ENCODE measurements at regions not wholly inside any gene's neighbourhood (a gene's known extent, or its start where the extent isn't known, plus 50 kb on each side); places are given as distances from the start of the nearest gene placed in this dataset.

DNA sequence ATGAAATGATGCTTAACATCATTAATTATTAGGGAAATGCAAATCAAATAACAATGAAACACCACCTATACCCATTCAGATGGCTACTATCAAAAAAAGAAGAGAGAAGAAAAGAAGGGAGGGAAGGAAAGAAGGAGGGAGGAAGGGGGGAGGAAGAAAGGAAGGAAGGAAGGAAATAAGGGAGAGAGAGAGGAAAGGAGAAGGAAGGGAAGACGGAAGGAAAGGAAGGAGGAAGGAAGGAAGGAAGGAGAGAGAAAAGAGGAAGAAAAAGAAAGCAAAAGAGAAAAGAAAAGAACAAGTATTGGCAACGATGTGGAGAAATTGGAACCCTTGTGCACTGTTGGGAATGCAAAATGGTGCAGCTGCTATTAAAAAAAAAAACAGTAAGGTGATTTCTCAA, 363.3 kb downstream of the TNS1 start:
- Histone ChIP-seq H3K79me2 (ENCODE audit: control insufficient read depth, insufficient read depth, low read length) (no peaks in the 10 kb centered on the region), H3K9ac (ENCODE audit: control insufficient read depth, insufficient read depth, low read length) (no peak overlapping the region), H3K4me1 (ENCODE audit: control insufficient read depth, insufficient read depth, low read length) (no peaks in the 10 kb centered on the region), H3K9me3 (replicated peaks; ENCODE audit: control insufficient read depth, insufficient read depth, low read length) (no peaks in the 10 kb centered on the region), H3K27me3 (replicated peaks in 1 of 2; ENCODE audit: control insufficient read depth in 2 of 2, insufficient read depth in 2 of 2, low read length in 1 of 2) (peaks cover 0 to 2% of the 10 kb centered on the region in 2 experiments; a peak in 3 of 4 replicates), H3K27ac (ENCODE audit: control insufficient read depth, insufficient read depth) (no peak overlapping the region), H4K20me1 (ENCODE audit: control insufficient read depth, insufficient read depth) (no peaks in the 10 kb centered on the region), H3K4me3 (no peak overlapping the region), H3K36me3 (ENCODE audit: control insufficient read depth in 2 of 2, insufficient read depth in 2 of 2, low read length in 1 of 2) (no peaks in the 10 kb centered on the region), H3K4me2 (ENCODE audit: control insufficient read depth, insufficient read depth) (no peak overlapping the region), H2AFZ (ENCODE audit: control insufficient read depth, low read depth, low read length) (no peak overlapping the region)
- CTCF ChIA-PET = no interaction called here
- ATAC-seq = no peak
- TF ChIP-seq NR2C1 (IDR thresholded peaks at IDR 0.05) (no peak), MTA3 (IDR thresholded peaks at IDR 0.05; ENCODE audit: borderline replicate concordance, low read length) (no peak), ATF7 (IDR thresholded peaks at IDR 0.05; ENCODE audit: low read depth) (no peak), TARDBP (IDR thresholded peaks at IDR 0.05; ENCODE audit: borderline replicate concordance) (no peak)
- intact Hi-C loops (cut with micrococcal nuclease; ENCODE audit: unreplicated experiment) (no loop called here), in situ Hi-C loops (cut with MboI) (no loop called here)
- BruUV-seq (replicated peaks) = no TSS peak
- WGBS (ENCODE audit: insufficient coverage, insufficient replicate concordance, low lambda C conversion rate, missing lambda C conversion rate) = 29% methylated on average over 2 of the region's 2 CpGs
- RAD21 ChIA-PET (ENCODE audit: unreplicated experiment) = no interaction called here
- DNase-seq (ENCODE audit: low read depth, low spot score) = no peak
- SMC1A ChIA-PET (ENCODE audit: uncharacterized antibody, unreplicated experiment) = no interaction called here
- FAIRE-seq = no peak
- POLR2A ChIA-PET = no interaction called here

DNA sequence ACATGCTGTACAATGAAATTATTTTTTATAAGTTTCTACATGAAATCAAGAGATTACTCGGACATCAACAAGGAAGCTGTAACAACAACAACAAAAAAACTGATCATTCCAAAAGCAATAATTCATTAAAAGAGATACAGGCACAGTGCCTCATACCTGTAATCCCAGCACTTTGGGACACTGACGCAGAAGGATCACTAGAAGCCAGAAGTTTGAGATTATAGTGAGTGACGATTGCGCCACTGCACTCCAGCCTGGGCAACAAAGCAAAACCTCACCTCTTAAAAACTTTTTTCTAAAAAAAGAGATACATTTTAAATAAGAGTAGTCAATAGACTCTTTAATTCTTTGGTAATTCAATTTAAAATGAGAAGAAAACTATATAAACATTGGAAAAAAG, 364.3 kb downstream of the TNS1 start:
- Histone ChIP-seq H4K20me1 (ENCODE audit: control insufficient read depth, insufficient read depth) (no peaks in the 10 kb centered on the region), H3K9ac (ENCODE audit: control insufficient read depth, insufficient read depth, low read length) (no peak overlapping the region), H3K79me2 (ENCODE audit: control insufficient read depth, insufficient read depth, low read length) (no peaks in the 10 kb centered on the region), H3K4me3 (no peak overlapping the region), H3K27ac (ENCODE audit: control insufficient read depth, insufficient read depth) (no peak overlapping the region), H3K4me2 (ENCODE audit: control insufficient read depth, insufficient read depth) (no peak overlapping the region), H2AFZ (ENCODE audit: control insufficient read depth, low read depth, low read length) (no peak overlapping the region), H3K4me1 (ENCODE audit: control insufficient read depth, insufficient read depth, low read length) (no peaks in the 10 kb centered on the region), H3K27me3 (replicated peaks in 1 of 2; ENCODE audit: control insufficient read depth in 2 of 2, insufficient read depth in 2 of 2, low read length in 1 of 2) (peaks cover 0 to 2% of the 10 kb centered on the region in 2 experiments; a peak in 3 of 4 replicates), H3K36me3 (ENCODE audit: control insufficient read depth in 2 of 2, insufficient read depth in 2 of 2, low read length in 1 of 2) (no peaks in the 10 kb centered on the region), H3K9me3 (replicated peaks; ENCODE audit: control insufficient read depth, insufficient read depth, low read length) (no peaks in the 10 kb centered on the region)
- DNase-seq (ENCODE audit: low read depth, low spot score) (no peak), ATAC-seq (no peak), FAIRE-seq (no peak)
- WGBS (ENCODE audit: insufficient coverage, insufficient replicate concordance, low lambda C conversion rate, missing lambda C conversion rate) = 76% methylated on average over 4 of the region's 4 CpGs
- ChIA-PET RAD21 (ENCODE audit: unreplicated experiment) (no interaction called here), SMC1A (ENCODE audit: uncharacterized antibody, unreplicated experiment) (no interaction called here), CTCF (interaction anchor here (6.1 kb wide), 1 partner anchor 13 kb away, joined by 32 read pairs; no protein-coding TSS in a partner anchor), POLR2A (no interaction called here)
- in situ Hi-C loops (cut with MboI) = no loop called here
- intact Hi-C loops (cut with micrococcal nuclease; ENCODE audit: unreplicated experiment) = no loop called here
- TF ChIP-seq ZNF622 (IDR thresholded peaks at IDR 0.05) = no peak
- TF ChIP-seq BCL11A (IDR thresholded peaks at IDR 0.05; ENCODE audit: low read depth, low read length) = no peak
- TF ChIP-seq SREBF2 (IDR thresholded peaks at IDR 0.05; ENCODE audit: low read length) = no peak
- no peak for TF ChIP-seq CBX3 (IDR thresholded peaks at IDR 0.05; ENCODE audit: borderline replicate concordance, low read depth)
- TF ChIP-seq EP300 (IDR thresholded peaks at IDR 0.05; ENCODE audit: borderline replicate concordance in 1 of 2, control insufficient read depth in 1 of 2, low read depth in 2 of 2, low read length in 2 of 2) = no peak
- TF ChIP-seq YBX1 (IDR thresholded peaks at IDR 0.05) = no peak
- TF ChIP-seq RBBP5 (conservative IDR thresholded peaks at IDR 0.05) = no peak
- TF ChIP-seq BHLHE40 (IDR thresholded peaks at IDR 0.05; ENCODE audit: borderline replicate concordance in 1 of 2, low read depth in 2 of 2, low read length in 1 of 2) = no peak
- no peak for TF ChIP-seq WRNIP1 (IDR thresholded peaks at IDR 0.05; ENCODE audit: borderline replicate concordance, low read depth, low read length)
- TF ChIP-seq TCF3 (IDR thresholded peaks at IDR 0.05; ENCODE audit: borderline replicate concordance, insufficient read depth, low read depth, low read length) = no peak
- no TSS peak for BruUV-seq (replicated peaks)

Measured in GM12878 (cell line).